Right kidney (tissue), 1 donor: ENCODE measurements at regions not wholly inside any gene's neighbourhood (a gene's known extent, or its start where the extent isn't known, plus 50 kb on each side); places are given as distances from the start of the nearest gene placed in this dataset.

Experiments
- DNase-seq: peaks from one replicate; pipeline ENCODE4 v3.0.0-alpha.2; 2016

- no peak for DNase-seq
Observed at GRCh38 chr7:27462575-27463270, 200.0 kb downstream of the HIBADH start.

DNA sequence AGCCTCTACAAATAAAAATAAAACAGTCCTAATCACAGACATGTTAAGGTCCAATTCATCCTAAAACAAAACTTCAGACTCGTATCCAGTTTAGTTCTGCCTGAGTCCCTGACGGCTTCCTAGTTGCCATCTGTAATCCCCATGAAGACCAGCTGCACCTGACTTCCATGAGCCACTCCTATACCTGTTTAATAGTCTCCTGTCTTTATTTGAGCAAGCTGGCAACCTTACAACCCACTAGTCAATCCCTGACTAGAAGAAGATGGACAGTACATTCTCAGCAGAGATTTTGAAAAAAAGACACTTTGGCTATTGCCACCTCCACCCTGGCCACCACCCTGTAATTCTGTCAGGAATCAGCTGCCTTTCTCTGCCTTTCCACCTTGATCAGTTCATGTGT, 197.7 kb downstream of the HIBADH start:
- DNase-seq, result no peak

- DNase-seq, result no peak
Observed at GRCh38 chr7:27466703-27467102, 196.0 kb downstream of the HIBADH start.

- DNase-seq, result no peak
Observed at GRCh38 chr7:27472043-27472442, 190.6 kb downstream of the HIBADH start.
